HG02970 (cell line): ENCODE measurements at regions not wholly inside any gene's neighbourhood (a gene's known extent, or its start where the extent isn't known, plus 50 kb on each side); places are given as distances from the start of the nearest gene placed in this dataset.

Source experiments
- ATAC-seq: cut with Tn5 transposase; IDR thresholded peaks from one replicate; pipeline ENCODE4 v1.9.1; 2021; ENCODE audit warnings: mild to moderate bottlenecking, moderate library complexity, moderate number of reproducible peaks; ENCODE audit not compliant: unreplicated experiment, low FRiP score

DNA sequence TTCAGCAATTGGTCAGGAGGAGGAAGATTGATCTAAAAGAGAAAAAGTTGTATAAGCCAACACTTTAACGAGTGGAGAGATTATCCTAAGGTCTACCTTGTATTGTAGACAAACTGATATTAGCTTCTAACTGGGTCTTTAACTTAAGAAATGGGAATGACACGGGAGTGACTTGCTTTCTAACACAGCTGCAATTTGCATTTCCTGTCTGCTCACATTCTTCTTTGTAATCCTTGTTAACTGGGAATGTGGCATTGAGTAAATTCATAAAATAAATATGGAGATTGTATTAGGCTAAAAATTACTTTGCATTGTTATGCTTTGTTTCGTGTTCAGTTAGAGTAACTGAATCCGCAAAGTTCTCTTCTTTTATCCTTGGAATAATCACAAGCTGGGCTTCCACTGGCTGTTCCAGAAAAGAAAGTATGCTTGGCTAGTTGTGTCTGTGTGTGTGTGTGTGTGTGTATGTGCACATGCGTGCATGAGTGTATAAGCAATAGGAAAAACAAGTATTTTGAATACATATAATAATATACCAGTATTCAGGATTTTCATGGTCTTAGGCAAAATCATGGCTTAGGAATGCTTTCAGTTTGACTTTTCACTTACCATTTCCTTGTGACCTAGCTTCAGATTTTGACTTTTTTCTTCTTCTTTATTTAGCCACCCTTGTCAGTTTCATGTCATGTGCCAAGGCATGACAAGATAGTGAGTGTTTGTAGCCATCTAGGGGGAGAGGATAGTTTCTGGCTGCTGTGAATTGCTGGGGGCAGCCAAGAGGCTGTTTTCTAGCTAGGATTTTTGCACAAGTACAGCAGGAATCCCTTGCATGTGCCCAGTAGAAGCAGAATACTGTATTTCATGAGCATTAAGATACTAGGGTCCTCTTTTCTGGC, 54.5 kb upstream of the FZD8 start:
- ATAC-seq: no peak

DNA sequence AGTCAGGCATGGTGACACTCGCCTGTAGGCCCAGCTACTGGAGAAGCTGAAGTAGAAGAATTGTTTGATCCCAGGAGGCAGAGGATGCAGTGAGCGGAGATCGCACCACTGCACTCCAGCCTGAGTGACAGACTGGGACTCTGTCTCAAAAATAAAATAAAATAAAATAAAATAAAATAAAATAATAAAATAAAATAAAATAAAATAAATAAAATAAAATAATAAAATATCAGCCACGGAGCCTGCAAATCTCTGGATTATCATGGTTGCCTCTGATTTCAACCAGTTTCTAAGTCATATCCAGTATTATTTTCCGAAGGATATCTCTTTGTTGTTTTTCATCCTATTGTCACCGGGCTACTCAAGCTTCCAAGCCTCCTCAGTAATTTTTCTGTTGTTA, 51.7 kb upstream of the FZD8 start:
- no peak for ATAC-seq
